ENCODE measurements at regions not wholly inside any gene's neighbourhood (a gene's known extent, or its start where the extent isn't known, plus 50 kb on each side); places are given as distances from the start of the nearest gene placed in this dataset.
"Not testable (repeated sequence)": the region's sequence is repeated elsewhere in the genome, so short reads cannot be mapped to it uniquely, and the experiment has no call there.

GRCh38 chr4:103268746-103269145 is 70.6 kb upstream of the CENPE start:
- POLR2A ChIA-PET, result no interaction called here
- Histone ChIP-seq H3K36me3 (ENCODE audit: control insufficient read depth, insufficient read depth, low read length) (no peaks in the 10 kb centered on the region), H3K4me1 (ENCODE audit: control insufficient read depth, insufficient read depth, low read length) (no peaks in the 10 kb centered on the region), H3K27me3 (ENCODE audit: control insufficient read depth, insufficient read depth, low read length) (no peaks in the 10 kb centered on the region), H3K9me3 (ENCODE audit: control insufficient read depth, insufficient read depth, low read depth, low read length) (no peaks in the 10 kb centered on the region), H3K27ac (ENCODE audit: low read length) (no peak overlapping the region), H3K4me3 (ENCODE audit: low read depth in 2 of 2, low read length in 2 of 2) (no peak overlapping the region)
- intact Hi-C loops (cut with micrococcal nuclease; ENCODE audit: unreplicated experiment), result no loop called here
- no peak for DNase-seq (ENCODE audit: low read depth, low spot score)
- TF ChIP-seq SIN3A (IDR thresholded peaks at IDR 0.05; ENCODE audit: borderline replicate concordance, insufficient read depth, low read depth, low read length) (no peak), TCF7L2 (IDR thresholded peaks at IDR 0.05; ENCODE audit: low read depth, low read length) (no peak), POLR2AphosphoS5 (IDR thresholded peaks at IDR 0.05; ENCODE audit: low read depth, low read length) (no peak)
- TF ChIP-seq, protein P1, sequence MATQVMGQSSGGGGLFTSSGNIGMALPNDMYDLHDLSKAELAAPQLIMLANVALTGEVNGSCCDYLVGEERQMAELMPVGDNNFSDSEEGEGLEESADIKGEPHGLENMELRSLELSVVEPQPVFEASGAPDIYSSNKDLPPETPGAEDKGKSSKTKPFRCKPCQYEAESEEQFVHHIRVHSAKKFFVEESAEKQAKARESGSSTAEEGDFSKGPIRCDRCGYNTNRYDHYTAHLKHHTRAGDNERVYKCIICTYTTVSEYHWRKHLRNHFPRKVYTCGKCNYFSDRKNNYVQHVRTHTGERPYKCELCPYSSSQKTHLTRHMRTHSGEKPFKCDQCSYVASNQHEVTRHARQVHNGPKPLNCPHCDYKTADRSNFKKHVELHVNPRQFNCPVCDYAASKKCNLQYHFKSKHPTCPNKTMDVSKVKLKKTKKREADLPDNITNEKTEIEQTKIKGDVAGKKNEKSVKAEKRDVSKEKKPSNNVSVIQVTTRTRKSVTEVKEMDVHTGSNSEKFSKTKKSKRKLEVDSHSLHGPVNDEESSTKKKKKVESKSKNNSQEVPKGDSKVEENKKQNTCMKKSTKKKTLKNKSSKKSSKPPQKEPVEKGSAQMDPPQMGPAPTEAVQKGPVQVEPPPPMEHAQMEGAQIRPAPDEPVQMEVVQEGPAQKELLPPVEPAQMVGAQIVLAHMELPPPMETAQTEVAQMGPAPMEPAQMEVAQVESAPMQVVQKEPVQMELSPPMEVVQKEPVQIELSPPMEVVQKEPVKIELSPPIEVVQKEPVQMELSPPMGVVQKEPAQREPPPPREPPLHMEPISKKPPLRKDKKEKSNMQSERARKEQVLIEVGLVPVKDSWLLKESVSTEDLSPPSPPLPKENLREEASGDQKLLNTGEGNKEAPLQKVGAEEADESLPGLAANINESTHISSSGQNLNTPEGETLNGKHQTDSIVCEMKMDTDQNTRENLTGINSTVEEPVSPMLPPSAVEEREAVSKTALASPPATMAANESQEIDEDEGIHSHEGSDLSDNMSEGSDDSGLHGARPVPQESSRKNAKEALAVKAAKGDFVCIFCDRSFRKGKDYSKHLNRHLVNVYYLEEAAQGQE (IDR thresholded peaks at IDR 0.05; ENCODE audit: insufficient read depth in 1 of 2, low read depth in 2 of 2, low read length in 1 of 2), result no peak
- TF ChIP-seq, protein P2, sequence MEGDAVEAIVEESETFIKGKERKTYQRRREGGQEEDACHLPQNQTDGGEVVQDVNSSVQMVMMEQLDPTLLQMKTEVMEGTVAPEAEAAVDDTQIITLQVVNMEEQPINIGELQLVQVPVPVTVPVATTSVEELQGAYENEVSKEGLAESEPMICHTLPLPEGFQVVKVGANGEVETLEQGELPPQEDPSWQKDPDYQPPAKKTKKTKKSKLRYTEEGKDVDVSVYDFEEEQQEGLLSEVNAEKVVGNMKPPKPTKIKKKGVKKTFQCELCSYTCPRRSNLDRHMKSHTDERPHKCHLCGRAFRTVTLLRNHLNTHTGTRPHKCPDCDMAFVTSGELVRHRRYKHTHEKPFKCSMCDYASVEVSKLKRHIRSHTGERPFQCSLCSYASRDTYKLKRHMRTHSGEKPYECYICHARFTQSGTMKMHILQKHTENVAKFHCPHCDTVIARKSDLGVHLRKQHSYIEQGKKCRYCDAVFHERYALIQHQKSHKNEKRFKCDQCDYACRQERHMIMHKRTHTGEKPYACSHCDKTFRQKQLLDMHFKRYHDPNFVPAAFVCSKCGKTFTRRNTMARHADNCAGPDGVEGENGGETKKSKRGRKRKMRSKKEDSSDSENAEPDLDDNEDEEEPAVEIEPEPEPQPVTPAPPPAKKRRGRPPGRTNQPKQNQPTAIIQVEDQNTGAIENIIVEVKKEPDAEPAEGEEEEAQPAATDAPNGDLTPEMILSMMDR (IDR thresholded peaks at IDR 0.05), result no peak
- ATAC-seq, result no peak
- in situ Hi-C loops (cut with HindIII; ENCODE audit: low pct_unique_long_range_greater_than_20kb, low sequenced_read_pairs), result no loop called here
- BruUV-seq (replicated peaks), result no TSS peak
- CTCF ChIA-PET, result no interaction called here

GRCh38 chr4:103264905-103265304 is 66.8 kb upstream of the CENPE start:
- TF ChIP-seq, protein P2 (IDR thresholded peaks at IDR 0.05), result no peak
- TF ChIP-seq POLR2AphosphoS5 (IDR thresholded peaks at IDR 0.05; ENCODE audit: low read depth, low read length) (no peak), SIN3A (IDR thresholded peaks at IDR 0.05; ENCODE audit: borderline replicate concordance, insufficient read depth, low read depth, low read length) (no peak), TCF7L2 (IDR thresholded peaks at IDR 0.05; ENCODE audit: low read depth, low read length) (no peak)
- TF ChIP-seq, protein P1 (IDR thresholded peaks at IDR 0.05; ENCODE audit: insufficient read depth in 1 of 2, low read depth in 2 of 2, low read length in 1 of 2), result no peak
- Histone ChIP-seq H3K27ac (ENCODE audit: low read length) (no peak overlapping the region), H3K9me3 (ENCODE audit: control insufficient read depth, insufficient read depth, low read depth, low read length) (no peaks in the 10 kb centered on the region), H3K27me3 (ENCODE audit: control insufficient read depth, insufficient read depth, low read length) (no peaks in the 10 kb centered on the region), H3K36me3 (ENCODE audit: control insufficient read depth, insufficient read depth, low read length) (no peaks in the 10 kb centered on the region), H3K4me1 (ENCODE audit: control insufficient read depth, insufficient read depth, low read length) (no peaks in the 10 kb centered on the region), H3K4me3 (ENCODE audit: low read depth in 2 of 2, low read length in 2 of 2) (no peak overlapping the region)
- CTCF ChIA-PET, result no interaction called here
- in situ Hi-C loops (cut with HindIII; ENCODE audit: low pct_unique_long_range_greater_than_20kb, low sequenced_read_pairs), result no loop called here
- ATAC-seq, result no peak
- no TSS peak for BruUV-seq (replicated peaks)
- POLR2A ChIA-PET, result no interaction called here
- intact Hi-C loops (cut with micrococcal nuclease; ENCODE audit: unreplicated experiment), result no loop called here
- no peak for DNase-seq (ENCODE audit: low read depth, low spot score)

- POLR2A ChIA-PET; in situ Hi-C loops (cut with HindIII; ENCODE audit: low pct_unique_long_range_greater_than_20kb, low sequenced_read_pairs): not testable (repeated sequence)
These were observed 57.9 kb upstream of the CENPE start for GRCh38 chr4:103256068-103256467.

More at GRCh38 chr4:103256068-103256467, 57.9 kb upstream of the CENPE start:
- ATAC-seq; CTCF ChIA-PET; H3K36me3 ChIP-seq (ENCODE audit: control insufficient read depth, insufficient read depth, low read length); H3K4me1 ChIP-seq (ENCODE audit: control insufficient read depth, insufficient read depth, low read length); intact Hi-C loops (cut with micrococcal nuclease; ENCODE audit: unreplicated experiment); BruUV-seq (replicated peaks); DNase-seq (ENCODE audit: low read depth, low spot score); H3K27ac ChIP-seq (ENCODE audit: low read length); H3K9me3 ChIP-seq (ENCODE audit: control insufficient read depth, insufficient read depth, low read depth, low read length); H3K4me3 ChIP-seq (ENCODE audit: low read depth in 2 of 2, low read length in 2 of 2); H3K27me3 ChIP-seq (ENCODE audit: control insufficient read depth, insufficient read depth, low read length): not testable (repeated sequence)
